HepG2 (cell line): ENCODE measurements at regions not wholly inside any gene's neighbourhood (a gene's known extent, or its start where the extent isn't known, plus 50 kb on each side); places are given as distances from the start of the nearest gene placed in this dataset.

Experiments used
- ATAC-seq: fragments of 200-7000 bp; cut with Tn5 transposase; 3 replicates; pipeline ENCODE4 v1.9.1; 2020; ENCODE audit warnings: mild to moderate bottlenecking, moderate library complexity
- BruUV-seq: library from RNA; stranded (reverse); fragments of 400-500 nt; replicated peaks from 2 replicates; lab custom pipeline; 2021; lab: Mats Ljungman, UMichigan
- CTCF ChIA-PET: fragments of 300-600 bp; formaldehyde crosslinking; extraction: SDS; loops from one replicate; lab custom pipeline; 2021; ENCODE audit warnings: low total read pairs, inconsistent platforms, low intra/inter-chr PET ratio; lab: Yijun Ruan, JAX
- POLR2A ChIA-PET: fragments of 350-600 bp; sonication (Branson Sonifier 250); formaldehyde crosslinking; loops from one replicate; lab custom pipeline; 2020; ENCODE audit warnings: antibody characterized with exemption, inconsistent platforms; lab: Yijun Ruan, JAX
- DNase-seq: peaks from one replicate; pipeline ENCODE4 v3.0.0-alpha.2; 2015; ENCODE audit warnings: low spot score
- FAIRE-seq: peaks from 3 replicates; lab custom pipeline; 2011; peaks lifted over from hg19 to GRCh38; lab: Jason Lieb, UNC
- H2AFZ ChIP-seq: one replicate; pipeline ENCODE4 v1.6.1; 2011; ENCODE audit warnings: low read length, inconsistent platforms
- H3K27ac ChIP-seq: fragments of 300-600 bp; 3 replicates; pipeline ENCODE4 v1.8.0; 2011; ENCODE audit warnings: mixed run types, mild to moderate bottlenecking, mixed read lengths, low read length, inconsistent platforms; ENCODE audit not compliant: insufficient read depth; ENCODE audit errors: extremely low read length
- H3K27me3 ChIP-seq, 2 experiments: fragments of 200-600 bp in 1 of 2; 2 replicates in 1 of 2; 3 replicates in 1 of 2; pipeline versions ENCODE4 v1.6.0 to v1.8.0; 2011; ENCODE audit warnings: low read length in 2 of 2, mild to moderate bottlenecking in 2 of 2, moderate library complexity in 2 of 2, inconsistent platforms in 1 of 2; ENCODE audit not compliant: insufficient read depth in 2 of 2, control insufficient read depth in 1 of 2
- H3K36me3 ChIP-seq, 2 experiments: fragments of 200-600 bp in 1 of 2; replicated peaks in 1 of 2; 2 replicates in 1 of 2; 3 replicates in 1 of 2; pipeline versions ENCODE4 v1.5.1 to v1.8.0; 2011; ENCODE audit warnings: low read length in 2 of 2, inconsistent platforms in 1 of 2; ENCODE audit not compliant: insufficient read depth in 2 of 2, control insufficient read depth in 1 of 2
- H3K4me1 ChIP-seq: 2 replicates; pipeline ENCODE4 v1.5.1; 2012; ENCODE audit warnings: low read length, inconsistent platforms; ENCODE audit not compliant: insufficient read depth
- H3K4me2 ChIP-seq: 2 replicates; pipeline ENCODE4 v1.6.0; 2011; ENCODE audit warnings: low read depth, low read length, inconsistent platforms
- H3K4me3 ChIP-seq, 3 experiments: fragments of 200-600 bp in 1 of 3; sonication (generic), shearing (Covaris generic) in 1 of 3; replicated peaks in 1 of 3; 2 replicates each; pipeline ENCODE4 v1.5.1; 2011 to 2016; ENCODE audit warnings: low read length in 3 of 3, inconsistent platforms in 2 of 3, low read depth in 2 of 3, mild to moderate bottlenecking in 2 of 3, control low read depth in 1 of 3, mixed read lengths in 1 of 3; ENCODE audit not compliant: insufficient read depth in 1 of 3
- H3K79me2 ChIP-seq: one replicate; pipeline ENCODE4 v1.6.1; 2011; ENCODE audit warnings: low read length, inconsistent platforms; ENCODE audit not compliant: insufficient read depth
- H3K9ac ChIP-seq: 2 replicates; pipeline ENCODE4 v1.6.0; 2011; ENCODE audit warnings: mild to moderate bottlenecking, low read depth, low read length, inconsistent platforms; ENCODE audit not compliant: insufficient read depth
- H3K9me3 ChIP-seq: 2 replicates; pipeline ENCODE4 v1.5.1; 2012; ENCODE audit warnings: mild to moderate bottlenecking, low read length
- H4K20me1 ChIP-seq: 2 replicates; pipeline ENCODE4 v1.6.0; 2011; ENCODE audit warnings: inconsistent platforms, mild to moderate bottlenecking, low read length, moderate library complexity; ENCODE audit not compliant: insufficient read depth
- FOXK1 ChIP-seq: sonication (generic); formaldehyde crosslinking; IDR thresholded peaks from 2 replicates; pipeline ENCODE4 v1.4.0; 2020; ENCODE audit warnings: low read depth, missing genetic modification reagents, borderline replicate concordance
- HCFC1 ChIP-seq: fragments of 150-350 bp; IDR thresholded peaks from 2 replicates; pipeline ENCODE4 v1.6.1; 2014; ENCODE audit warnings: low read depth, low read length
- MED13 ChIP-seq: sonication (generic); formaldehyde crosslinking; IDR thresholded peaks from 2 replicates; pipeline ENCODE4 v1.5.0; 2020; ENCODE audit warnings: missing genetic modification reagents
- PAF1 ChIP-seq: IDR thresholded peaks from 2 replicates; pipeline ENCODE4 v1.6.1; 2016; ENCODE audit warnings: missing genetic modification reagents, missing compliant biosample characterization
- SRY ChIP-seq: sonication (generic); formaldehyde crosslinking; IDR thresholded peaks from 2 replicates; pipeline ENCODE4 v1.8.0; 2022; ENCODE audit warnings: mild to moderate bottlenecking, missing genetic modification reagents
- ZBTB42 ChIP-seq: sonication (generic); formaldehyde crosslinking; IDR thresholded peaks from 2 replicates; pipeline ENCODE4 v1.5.0; 2020; ENCODE audit warnings: mild to moderate bottlenecking, missing genetic modification reagents
- ZFP62 ChIP-seq: sonication (generic); formaldehyde crosslinking; IDR thresholded peaks from 2 replicates; pipeline ENCODE4 v1.4.0; 2020; ENCODE audit warnings: missing genetic modification reagents
- ZSCAN21 ChIP-seq: sonication (generic); formaldehyde crosslinking; IDR thresholded peaks from 2 replicates; pipeline ENCODE4 v1.8.0; 2022; ENCODE audit warnings: mild to moderate bottlenecking, missing genetic modification reagents, moderate library complexity, borderline replicate concordance
- in situ Hi-C: cut with HindIII; loops from 2 replicates; pipeline ENCODE4 v1.10.0; 2017; ENCODE audit warnings: low pct_unique_long_range_greater_than_20kb; ENCODE audit not compliant: extremely low pct_ligation_motif_present
- intact Hi-C: fragments of 100-400 bp; cut with micrococcal nuclease; formaldehyde crosslinking; loops from one replicate; pipeline ENCODE4 v1.10.0; 2022; ENCODE audit not compliant: unreplicated experiment
- TF ChIP-seq, protein P1 (sequence below): sonication (generic); formaldehyde crosslinking; IDR thresholded peaks from 2 replicates; pipeline ENCODE4 v1.5.0; 2020; ENCODE audit warnings: missing genetic modification reagents
- TF ChIP-seq, protein P2 (sequence below): sonication (generic); formaldehyde crosslinking; IDR thresholded peaks from 2 replicates; pipeline ENCODE4 v1.5.1; 2020; ENCODE audit warnings: mild to moderate bottlenecking, missing genetic modification reagents, borderline replicate concordance
- TF ChIP-seq, protein P3 (sequence below): sonication (generic); formaldehyde crosslinking; IDR thresholded peaks from 2 replicates; pipeline ENCODE4 v1.8.0; 2022; ENCODE audit warnings: mild to moderate bottlenecking, missing genetic modification reagents, borderline replicate concordance

DNA sequence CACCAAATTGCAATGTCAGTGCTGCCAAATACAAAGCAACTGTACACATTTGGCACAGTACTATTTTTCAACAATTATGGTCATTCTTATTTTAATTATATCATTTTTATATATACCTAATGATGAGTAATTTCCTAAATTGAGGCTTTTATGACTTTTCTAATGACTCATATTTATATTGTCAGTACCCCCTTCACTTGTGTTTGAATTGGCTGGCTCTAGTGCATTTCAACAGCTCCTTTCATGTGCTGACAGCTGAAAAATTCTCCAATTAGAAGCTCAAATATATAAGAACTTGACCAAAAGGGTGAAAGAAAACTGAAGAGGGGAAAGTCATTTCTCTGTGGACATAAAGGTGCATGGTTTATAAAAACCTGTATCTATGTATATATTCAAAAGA, 263.3 kb downstream of the SLITRK1 start:
- in situ Hi-C loops, result no loop called here
- no TSS peak for BruUV-seq
- POLR2A ChIA-PET, result no interaction called here
- TF ChIP-seq, protein P1, sequence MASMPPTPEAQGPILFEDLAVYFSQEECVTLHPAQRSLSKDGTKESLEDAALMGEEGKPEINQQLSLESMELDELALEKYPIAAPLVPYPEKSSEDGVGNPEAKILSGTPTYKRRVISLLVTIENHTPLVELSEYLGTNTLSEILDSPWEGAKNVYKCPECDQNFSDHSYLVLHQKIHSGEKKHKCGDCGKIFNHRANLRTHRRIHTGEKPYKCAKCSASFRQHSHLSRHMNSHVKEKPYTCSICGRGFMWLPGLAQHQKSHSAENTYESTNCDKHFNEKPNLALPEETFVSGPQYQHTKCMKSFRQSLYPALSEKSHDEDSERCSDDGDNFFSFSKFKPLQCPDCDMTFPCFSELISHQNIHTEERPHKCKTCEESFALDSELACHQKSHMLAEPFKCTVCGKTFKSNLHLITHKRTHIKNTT, result no peak
- TF ChIP-seq PAF1 (CRISPR knock-in tag) (no peak), HCFC1 (no peak), ZSCAN21 (CRISPR knock-in tag) (no peak), FOXK1 (CRISPR knock-in tag) (no peak), MED13 (no peak), SRY (CRISPR knock-in tag) (no peak), ZBTB42 (no peak), ZFP62 (no peak)
- TF ChIP-seq, protein P2, sequence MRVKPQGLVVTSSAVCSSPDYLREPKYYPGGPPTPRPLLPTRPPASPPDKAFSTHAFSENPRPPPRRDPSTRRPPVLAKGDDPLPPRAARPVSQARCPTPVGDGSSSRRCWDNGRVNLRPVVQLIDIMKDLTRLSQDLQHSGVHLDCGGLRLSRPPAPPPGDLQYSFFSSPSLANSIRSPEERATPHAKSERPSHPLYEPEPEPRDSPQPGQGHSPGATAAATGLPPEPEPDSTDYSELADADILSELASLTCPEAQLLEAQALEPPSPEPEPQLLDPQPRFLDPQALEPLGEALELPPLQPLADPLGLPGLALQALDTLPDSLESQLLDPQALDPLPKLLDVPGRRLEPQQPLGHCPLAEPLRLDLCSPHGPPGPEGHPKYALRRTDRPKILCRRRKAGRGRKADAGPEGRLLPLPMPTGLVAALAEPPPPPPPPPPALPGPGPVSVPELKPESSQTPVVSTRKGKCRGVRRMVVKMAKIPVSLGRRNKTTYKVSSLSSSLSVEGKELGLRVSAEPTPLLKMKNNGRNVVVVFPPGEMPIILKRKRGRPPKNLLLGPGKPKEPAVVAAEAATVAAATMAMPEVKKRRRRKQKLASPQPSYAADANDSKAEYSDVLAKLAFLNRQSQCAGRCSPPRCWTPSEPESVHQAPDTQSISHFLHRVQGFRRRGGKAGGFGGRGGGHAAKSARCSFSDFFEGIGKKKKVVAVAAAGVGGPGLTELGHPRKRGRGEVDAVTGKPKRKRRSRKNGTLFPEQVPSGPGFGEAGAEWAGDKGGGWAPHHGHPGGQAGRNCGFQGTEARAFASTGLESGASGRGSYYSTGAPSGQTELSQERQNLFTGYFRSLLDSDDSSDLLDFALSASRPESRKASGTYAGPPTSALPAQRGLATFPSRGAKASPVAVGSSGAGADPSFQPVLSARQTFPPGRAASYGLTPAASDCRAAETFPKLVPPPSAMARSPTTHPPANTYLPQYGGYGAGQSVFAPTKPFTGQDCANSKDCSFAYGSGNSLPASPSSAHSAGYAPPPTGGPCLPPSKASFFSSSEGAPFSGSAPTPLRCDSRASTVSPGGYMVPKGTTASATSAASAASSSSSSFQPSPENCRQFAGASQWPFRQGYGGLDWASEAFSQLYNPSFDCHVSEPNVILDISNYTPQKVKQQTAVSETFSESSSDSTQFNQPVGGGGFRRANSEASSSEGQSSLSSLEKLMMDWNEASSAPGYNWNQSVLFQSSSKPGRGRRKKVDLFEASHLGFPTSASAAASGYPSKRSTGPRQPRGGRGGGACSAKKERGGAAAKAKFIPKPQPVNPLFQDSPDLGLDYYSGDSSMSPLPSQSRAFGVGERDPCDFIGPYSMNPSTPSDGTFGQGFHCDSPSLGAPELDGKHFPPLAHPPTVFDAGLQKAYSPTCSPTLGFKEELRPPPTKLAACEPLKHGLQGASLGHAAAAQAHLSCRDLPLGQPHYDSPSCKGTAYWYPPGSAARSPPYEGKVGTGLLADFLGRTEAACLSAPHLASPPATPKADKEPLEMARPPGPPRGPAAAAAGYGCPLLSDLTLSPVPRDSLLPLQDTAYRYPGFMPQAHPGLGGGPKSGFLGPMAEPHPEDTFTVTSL (CRISPR knock-in tag), result no peak
- TF ChIP-seq, protein P3, sequence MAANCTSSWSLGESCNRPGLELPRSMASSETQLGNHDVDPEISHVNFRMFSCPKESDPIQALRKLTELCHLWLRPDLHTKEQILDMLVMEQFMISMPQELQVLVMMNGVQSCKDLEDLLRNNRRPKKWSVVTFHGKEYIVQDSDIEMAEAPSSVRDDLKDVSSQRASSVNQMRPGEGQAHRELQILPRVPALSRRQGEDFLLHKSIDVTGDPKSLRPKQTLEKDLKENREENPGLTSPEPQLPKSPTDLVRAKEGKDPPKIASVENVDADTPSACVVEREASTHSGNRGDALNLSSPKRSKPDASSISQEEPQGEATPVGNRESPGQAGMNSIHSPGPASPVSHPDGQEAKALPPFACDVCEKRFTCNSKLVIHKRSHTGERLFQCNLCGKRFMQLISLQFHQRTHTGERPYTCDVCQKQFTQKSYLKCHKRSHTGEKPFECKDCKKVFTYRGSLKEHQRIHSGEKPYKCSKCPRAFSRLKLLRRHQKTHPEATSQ (CRISPR knock-in tag), result no peak

More for the DNA sequence above, 263.3 kb downstream of the SLITRK1 start:
- Histone ChIP-seq H3K4me1 (no peaks in the 10 kb centered on the region), H3K4me2 (no peak overlapping the region), H3K79me2 (no peaks in the 10 kb centered on the region), H3K27me3 (no peaks in the 10 kb centered on the region), H3K9ac (no peak overlapping the region), H3K9me3 (0 out of 2 replicates have a peak, but pooled peaks cover 6% of the 10 kb centered on the region), H2AFZ (no peak overlapping the region), H3K36me3 (no peaks in the 10 kb centered on the region), H4K20me1 (no peaks in the 10 kb centered on the region), H3K4me3 (no peak overlapping the region), H3K27ac (no peak overlapping the region)
- CTCF ChIA-PET, result no interaction called here
- intact Hi-C loops, result no loop called here
- no peak for FAIRE-seq
- no peak for ATAC-seq
- no peak for DNase-seq
